Keratinocyte (primary cell): ENCODE measurements at regions not wholly inside any gene's neighbourhood (a gene's known extent, or its start where the extent isn't known, plus 50 kb on each side); places are given as distances from the start of the nearest gene placed in this dataset.

ENCODE experiments used
- DNase-seq: peaks from one replicate; pipeline ENCODE4 v3.0.0-alpha.2; 2011; ENCODE audit warnings: low read depth, missing footprints, low spot score
- FAIRE-seq: peaks from 2 replicates; lab custom pipeline; 2011; peaks lifted over from hg19 to GRCh38; lab: Jason Lieb, UNC
- H2AFZ ChIP-seq: 2 replicates; pipeline ENCODE4 v1.6.0; 2012; ENCODE audit warnings: low read length, control low read depth, inconsistent platforms; ENCODE audit not compliant: control insufficient read depth
- H3K27ac ChIP-seq: 2 replicates; pipeline ENCODE4 v1.5.1; 2011; ENCODE audit warnings: low read length; ENCODE audit not compliant: control insufficient read depth, insufficient read depth
- H3K27me3 ChIP-seq: 3 replicates; pipeline ENCODE4 v1.6.0; 2011; ENCODE audit warnings: low read length; ENCODE audit not compliant: control insufficient read depth, insufficient read depth; ENCODE audit errors: extremely low read depth
- H3K36me3 ChIP-seq, 2 experiments: 2 replicates in 1 of 2; 3 replicates in 1 of 2; pipeline ENCODE4 v1.5.1; 2011; ENCODE audit warnings: low read length in 2 of 2, mild to moderate bottlenecking in 1 of 2; ENCODE audit not compliant: control insufficient read depth in 2 of 2, insufficient read depth in 2 of 2; ENCODE audit errors: extremely low read depth in 1 of 2
- H3K4me1 ChIP-seq: 3 replicates; pipeline ENCODE4 v1.5.1; 2011; ENCODE audit warnings: low read length; ENCODE audit not compliant: control insufficient read depth, insufficient read depth; ENCODE audit errors: extremely low read depth
- H3K4me2 ChIP-seq: 3 replicates; pipeline ENCODE4 v1.6.0; 2011; ENCODE audit warnings: low read depth, low read length; ENCODE audit not compliant: control insufficient read depth, insufficient read depth; ENCODE audit errors: extremely low read depth
- H3K4me3 ChIP-seq, 3 experiments: fragments of 200-600 bp in 1 of 3; sonication (generic) in 1 of 3; 2 replicates in 2 of 3; 3 replicates in 1 of 3; pipeline ENCODE4 v1.5.1; 2011 to 2016; ENCODE audit warnings: low read length in 3 of 3, mild to moderate bottlenecking in 3 of 3, control low read depth in 2 of 3, inconsistent platforms in 1 of 3, low read depth in 1 of 3, mixed read lengths in 1 of 3, mixed run types in 1 of 3, moderate library complexity in 1 of 3; ENCODE audit not compliant: control insufficient read depth in 2 of 3, insufficient read depth in 2 of 3; ENCODE audit errors: extremely low read depth in 1 of 3
- H3K79me2 ChIP-seq: 2 replicates; pipeline ENCODE4 v1.6.0; 2012; ENCODE audit warnings: low read length; ENCODE audit not compliant: control insufficient read depth, insufficient read depth
- H3K9ac ChIP-seq: 3 replicates; pipeline ENCODE4 v1.6.0; 2011; ENCODE audit warnings: low read length; ENCODE audit not compliant: control insufficient read depth, insufficient read depth; ENCODE audit errors: extremely low read depth
- H3K9me1 ChIP-seq: 3 replicates; pipeline ENCODE4 v1.6.0; 2011; ENCODE audit warnings: low read length; ENCODE audit not compliant: control insufficient read depth, insufficient read depth; ENCODE audit errors: extremely low read depth
- H3K9me3 ChIP-seq: 2 replicates; pipeline ENCODE4 v1.5.1; 2012; ENCODE audit warnings: low read depth, low read length; ENCODE audit not compliant: control insufficient read depth
- H4K20me1 ChIP-seq: 3 replicates; pipeline ENCODE4 v1.6.0; 2011; ENCODE audit warnings: low read length; ENCODE audit not compliant: control insufficient read depth, insufficient read depth; ENCODE audit errors: extremely low read depth
- EZH2 ChIP-seq: IDR thresholded peaks from one replicate; pipeline ENCODE4 v1.6.1; 2012; ENCODE audit warnings: inconsistent platforms, mild to moderate bottlenecking, low read length, moderate library complexity
- dilution Hi-C: fragments of 300-500 bp; cut with MboI; formaldehyde crosslinking; loops from one replicate; pipeline ENCODE4 v1.7.0; 2020; ENCODE audit warnings: low sequenced_read_pairs; ENCODE audit not compliant: extremely low pct_ligation_motif_present
- TF ChIP-seq, protein P1 (sequence below), 3 experiments: IDR thresholded peaks in 1 of 3; conservative IDR thresholded peaks in 1 of 3; optimal IDR thresholded peaks in 1 of 3; 2 replicates in 2 of 3; 3 replicates in 1 of 3; pipeline versions ENCODE3 to v1.5.1; 2011; ENCODE audit warnings: low read length in 3 of 3, mild to moderate bottlenecking in 3 of 3, moderate library complexity in 2 of 3, control low read depth in 1 of 3, inconsistent platforms in 1 of 3; ENCODE audit not compliant: insufficient read depth in 2 of 3; ENCODE audit errors: extremely low read depth in 1 of 3

DNA sequence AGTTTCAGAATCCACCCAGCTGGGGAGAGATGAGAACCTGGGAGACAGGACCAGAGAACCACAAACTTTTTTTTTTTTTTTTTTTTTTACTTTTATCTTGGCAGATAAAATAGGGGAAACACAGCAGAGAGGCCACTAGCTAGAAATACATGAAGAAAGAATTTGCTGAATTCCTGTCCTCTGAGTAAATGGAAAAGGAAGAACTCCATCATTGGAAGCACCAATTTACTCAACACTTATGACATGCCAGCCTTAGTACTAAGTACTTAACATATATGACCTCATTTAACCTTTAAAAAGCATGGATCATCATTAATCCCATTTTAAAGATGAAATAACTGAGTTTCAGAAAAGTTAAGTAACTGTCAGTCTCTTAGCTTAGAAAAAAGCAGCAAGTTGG is 343.0 kb upstream of the NPSR1 start:
- no peak overlapping the region for H3K9ac ChIP-seq
- no peaks in the 10 kb centered on the region for H3K9me1 ChIP-seq
- TF ChIP-seq EZH2: no peak
- TF ChIP-seq, protein P1, sequence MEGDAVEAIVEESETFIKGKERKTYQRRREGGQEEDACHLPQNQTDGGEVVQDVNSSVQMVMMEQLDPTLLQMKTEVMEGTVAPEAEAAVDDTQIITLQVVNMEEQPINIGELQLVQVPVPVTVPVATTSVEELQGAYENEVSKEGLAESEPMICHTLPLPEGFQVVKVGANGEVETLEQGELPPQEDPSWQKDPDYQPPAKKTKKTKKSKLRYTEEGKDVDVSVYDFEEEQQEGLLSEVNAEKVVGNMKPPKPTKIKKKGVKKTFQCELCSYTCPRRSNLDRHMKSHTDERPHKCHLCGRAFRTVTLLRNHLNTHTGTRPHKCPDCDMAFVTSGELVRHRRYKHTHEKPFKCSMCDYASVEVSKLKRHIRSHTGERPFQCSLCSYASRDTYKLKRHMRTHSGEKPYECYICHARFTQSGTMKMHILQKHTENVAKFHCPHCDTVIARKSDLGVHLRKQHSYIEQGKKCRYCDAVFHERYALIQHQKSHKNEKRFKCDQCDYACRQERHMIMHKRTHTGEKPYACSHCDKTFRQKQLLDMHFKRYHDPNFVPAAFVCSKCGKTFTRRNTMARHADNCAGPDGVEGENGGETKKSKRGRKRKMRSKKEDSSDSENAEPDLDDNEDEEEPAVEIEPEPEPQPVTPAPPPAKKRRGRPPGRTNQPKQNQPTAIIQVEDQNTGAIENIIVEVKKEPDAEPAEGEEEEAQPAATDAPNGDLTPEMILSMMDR (optimal IDR thresholded peaks at IDR 0.05 in 1 of 3, IDR thresholded peaks at IDR 0.05 in 1 of 3, conservative IDR thresholded peaks at IDR 0.05 in 1 of 3; ENCODE audit: extremely low read depth in 1 of 3, insufficient read depth in 2 of 3, low read length in 3 of 3): no peak
- no peaks in the 10 kb centered on the region for H4K20me1 ChIP-seq
- H3K4me1 ChIP-seq: no peaks in the 10 kb centered on the region
- H3K36me3 ChIP-seq: no peaks in the 10 kb centered on the region
- no peak overlapping the region for H3K27ac ChIP-seq
- no peaks in the 10 kb centered on the region for H3K9me3 ChIP-seq
- no peak overlapping the region for H3K4me3 ChIP-seq
- no peaks in the 10 kb centered on the region for H3K79me2 ChIP-seq
- H2AFZ ChIP-seq: no peak overlapping the region
- FAIRE-seq: no peak
- H3K27me3 ChIP-seq: no peaks in the 10 kb centered on the region
- dilution Hi-C loops: no loop called here
- peak; percentile 52 for DNase-seq
- H3K4me2 ChIP-seq: no peak overlapping the region

DNA sequence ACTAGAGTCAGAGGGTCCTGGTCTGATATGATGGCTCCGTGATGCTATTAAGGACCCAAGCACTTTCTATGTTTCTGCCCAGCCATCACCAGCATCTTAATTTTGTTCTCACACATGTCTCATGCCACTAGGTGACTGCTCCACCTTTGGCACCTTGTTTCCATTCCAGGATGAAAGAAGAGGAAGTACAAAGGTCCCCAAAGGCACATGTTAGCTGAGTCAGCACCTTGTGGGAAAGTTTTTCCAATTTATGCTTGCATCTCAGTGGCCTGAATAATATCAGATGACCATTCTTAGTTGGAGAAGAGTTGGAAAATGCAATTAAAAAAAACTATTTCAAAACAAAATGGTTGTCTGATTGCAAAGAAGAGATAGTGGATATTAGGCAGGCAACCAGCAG is 341.0 kb upstream of the NPSR1 start:
- TF ChIP-seq EZH2: no peak
- TF ChIP-seq, protein P1 (optimal IDR thresholded peaks at IDR 0.05 in 1 of 3, IDR thresholded peaks at IDR 0.05 in 1 of 3, conservative IDR thresholded peaks at IDR 0.05 in 1 of 3; ENCODE audit: extremely low read depth in 1 of 3, insufficient read depth in 2 of 3, low read length in 3 of 3): no peak
- no peak for DNase-seq
- H3K27ac ChIP-seq: no peak overlapping the region
- peaks cover 4% of the 10 kb centered on the region for H3K9me1 ChIP-seq
- H2AFZ ChIP-seq: no peak overlapping the region
- no peak overlapping the region for H3K4me2 ChIP-seq
- no peaks in the 10 kb centered on the region for H4K20me1 ChIP-seq
- no peaks in the 10 kb centered on the region for H3K79me2 ChIP-seq
- dilution Hi-C loops: no loop called here
- peaks cover 13% of the 10 kb centered on the region for H3K4me1 ChIP-seq
- no peaks in the 10 kb centered on the region for H3K9me3 ChIP-seq
- no peak for FAIRE-seq
- no peak overlapping the region for H3K9ac ChIP-seq
- no peaks in the 10 kb centered on the region for H3K36me3 ChIP-seq
- no peaks in the 10 kb centered on the region for H3K27me3 ChIP-seq
- no peak overlapping the region for H3K4me3 ChIP-seq
